ENCODE measurements at regions not wholly inside any gene's neighbourhood (a gene's known extent, or its start where the extent isn't known, plus 50 kb on each side); places are given as distances from the start of the nearest gene placed in this dataset.

- no peak overlapping the region for H3K4me3 ChIP-seq (ENCODE audit: low read length)
- no peaks in the 10 kb centered on the region for H3K9me3 ChIP-seq (ENCODE audit: low read length)
- no peak overlapping the region for H3K27ac ChIP-seq (ENCODE audit: low read length)
- no peaks in the 10 kb centered on the region for H3K79me2 ChIP-seq (ENCODE audit: low read length)
- no peaks in the 10 kb centered on the region for H3K9me2 ChIP-seq (replicated peaks; ENCODE audit: insufficient read depth, low read length)
- no peak overlapping the region for H3K4me2 ChIP-seq (ENCODE audit: low read depth, low read length, poor library complexity, severe bottlenecking)
- no peaks in the 10 kb centered on the region for H3K4me1 ChIP-seq (ENCODE audit: low read length)
- no peaks in the 10 kb centered on the region for H3K27me3 ChIP-seq (ENCODE audit: low read length)
- H4K20me1 ChIP-seq (ENCODE audit: insufficient read depth, low read depth, low read length) = no peaks in the 10 kb centered on the region
- no peak for DNase-seq
- H3K9ac ChIP-seq (ENCODE audit: low read length) = no peak overlapping the region
- no peak overlapping the region for H2AFZ ChIP-seq (ENCODE audit: low read length)
- H3K36me3 ChIP-seq (ENCODE audit: insufficient read depth, low read length) = no peaks in the 10 kb centered on the region
Measured at GRCh38 chr20:57030611-57031600, 235.5 kb downstream of the BMP7 start.

- no peak overlapping the region for H2AFZ ChIP-seq (ENCODE audit: low read length)
- no peak overlapping the region for H3K4me2 ChIP-seq (ENCODE audit: low read depth, low read length, poor library complexity, severe bottlenecking)
- no peaks in the 10 kb centered on the region for H3K9me3 ChIP-seq (ENCODE audit: low read length)
- H3K4me1 ChIP-seq (ENCODE audit: low read length) = no peaks in the 10 kb centered on the region
- DNase-seq = no peak
- H3K9ac ChIP-seq (ENCODE audit: low read length) = no peak overlapping the region
- no peaks in the 10 kb centered on the region for H3K27me3 ChIP-seq (ENCODE audit: low read length)
- H3K27ac ChIP-seq (ENCODE audit: low read length) = no peak overlapping the region
- H3K36me3 ChIP-seq (ENCODE audit: insufficient read depth, low read length) = no peaks in the 10 kb centered on the region
- no peaks in the 10 kb centered on the region for H4K20me1 ChIP-seq (ENCODE audit: insufficient read depth, low read depth, low read length)
- H3K9me2 ChIP-seq (replicated peaks; ENCODE audit: insufficient read depth, low read length) = no peaks in the 10 kb centered on the region
- H3K79me2 ChIP-seq (ENCODE audit: low read length) = no peaks in the 10 kb centered on the region
- H3K4me3 ChIP-seq (ENCODE audit: low read length) = no peak overlapping the region
Measured at GRCh38 chr20:57031867-57032355, 234.5 kb downstream of the BMP7 start.

DNA sequence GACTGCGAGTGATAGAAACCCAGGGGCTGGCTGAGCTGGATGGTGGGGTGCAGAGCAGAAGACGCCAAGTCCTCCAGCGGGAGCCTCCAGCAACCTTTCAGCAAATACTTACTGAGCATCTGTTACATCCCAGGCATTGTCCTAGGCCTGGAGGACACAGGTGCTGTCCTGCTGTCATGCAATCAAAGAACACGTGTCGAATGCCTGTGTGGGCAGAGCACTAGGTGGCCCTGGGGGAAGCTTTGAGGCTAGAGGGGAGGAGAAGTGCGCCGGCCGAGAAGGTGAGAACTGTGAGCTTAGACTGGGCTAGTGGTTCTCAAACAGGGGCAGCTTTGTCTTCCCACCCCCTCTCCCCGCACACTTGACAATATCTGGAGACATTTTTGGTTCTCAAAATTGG lies 233.6 kb downstream of the BMP7 start:
- no peaks in the 10 kb centered on the region for H3K36me3 ChIP-seq (ENCODE audit: insufficient read depth, low read length)
- no peaks in the 10 kb centered on the region for H3K9me2 ChIP-seq (replicated peaks; ENCODE audit: insufficient read depth, low read length)
- DNase-seq = no peak
- H3K27me3 ChIP-seq (ENCODE audit: low read length) = no peaks in the 10 kb centered on the region
- no peak overlapping the region for H3K27ac ChIP-seq (ENCODE audit: low read length)
- H3K9ac ChIP-seq (ENCODE audit: low read length) = no peak overlapping the region
- H3K4me3 ChIP-seq (ENCODE audit: low read length) = no peak overlapping the region
- H3K4me2 ChIP-seq (ENCODE audit: low read depth, low read length, poor library complexity, severe bottlenecking) = no peak overlapping the region
- no peaks in the 10 kb centered on the region for H3K9me3 ChIP-seq (ENCODE audit: low read length)
- H3K79me2 ChIP-seq (ENCODE audit: low read length) = no peaks in the 10 kb centered on the region
- no peaks in the 10 kb centered on the region for H3K4me1 ChIP-seq (ENCODE audit: low read length)
- H4K20me1 ChIP-seq (ENCODE audit: insufficient read depth, low read depth, low read length) = no peaks in the 10 kb centered on the region
- no peak overlapping the region for H2AFZ ChIP-seq (ENCODE audit: low read length)

DNA sequence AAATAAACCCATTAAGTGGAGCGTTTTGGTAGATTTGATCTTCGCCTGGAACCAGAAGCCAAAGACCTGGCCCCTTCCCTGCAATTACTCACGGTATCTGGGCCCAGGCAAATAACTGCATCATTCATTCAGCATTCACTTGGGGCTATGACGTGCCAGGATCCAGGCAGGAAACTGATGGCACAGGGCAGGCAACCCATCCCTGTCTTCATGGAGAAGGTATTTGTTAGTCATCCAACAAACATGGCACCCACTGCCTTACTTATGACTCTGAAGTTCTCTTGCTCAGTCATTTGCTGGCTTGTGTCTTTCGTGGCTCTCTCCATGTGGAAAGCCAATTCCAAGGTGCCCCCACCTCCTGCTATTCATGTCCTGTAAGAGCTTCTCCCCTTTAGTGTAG lies 232.4 kb downstream of the BMP7 start:
- DNase-seq = no peak
- Histone ChIP-seq H2AFZ (ENCODE audit: low read length) (no peak overlapping the region), H3K27me3 (ENCODE audit: low read length) (no peaks in the 10 kb centered on the region)

GRCh38 chr20:57037689-57038088 lies 228.8 kb downstream of the BMP7 start:
- H3K79me2 ChIP-seq (ENCODE audit: low read length) = no peaks in the 10 kb centered on the region
- 0 out of 2 replicates have a peak, but pooled peaks cover 4% of the 10 kb centered on the region for H3K27me3 ChIP-seq (ENCODE audit: low read length)
- no peaks in the 10 kb centered on the region for H3K9me3 ChIP-seq (ENCODE audit: low read length)
- no peaks in the 10 kb centered on the region for H3K36me3 ChIP-seq (ENCODE audit: insufficient read depth, low read length)
- no peak overlapping the region for H2AFZ ChIP-seq (ENCODE audit: low read length)
- no peak overlapping the region for H3K27ac ChIP-seq (ENCODE audit: low read length)
- no peak overlapping the region for H3K4me3 ChIP-seq (ENCODE audit: low read length)
- no peaks in the 10 kb centered on the region for H3K9me2 ChIP-seq (replicated peaks; ENCODE audit: insufficient read depth, low read length)
- no peak overlapping the region for H3K9ac ChIP-seq (ENCODE audit: low read length)
- no peak for DNase-seq
- H4K20me1 ChIP-seq (ENCODE audit: insufficient read depth, low read depth, low read length) = no peaks in the 10 kb centered on the region
- H3K4me2 ChIP-seq (ENCODE audit: low read depth, low read length, poor library complexity, severe bottlenecking) = no peak overlapping the region
- no peaks in the 10 kb centered on the region for H3K4me1 ChIP-seq (ENCODE audit: low read length)

More for the DNA sequence above, 232.4 kb downstream of the BMP7 start:
- H3K4me3 ChIP-seq (ENCODE audit: low read length) = no peak overlapping the region
- H3K9me2 ChIP-seq (replicated peaks; ENCODE audit: insufficient read depth, low read length) = no peaks in the 10 kb centered on the region
- no peaks in the 10 kb centered on the region for H4K20me1 ChIP-seq (ENCODE audit: insufficient read depth, low read depth, low read length)
- H3K79me2 ChIP-seq (ENCODE audit: low read length) = no peaks in the 10 kb centered on the region
- no peak overlapping the region for H3K27ac ChIP-seq (ENCODE audit: low read length)
- H3K36me3 ChIP-seq (ENCODE audit: insufficient read depth, low read length) = no peaks in the 10 kb centered on the region
- H3K4me2 ChIP-seq (ENCODE audit: low read depth, low read length, poor library complexity, severe bottlenecking) = no peak overlapping the region
- no peaks in the 10 kb centered on the region for H3K9me3 ChIP-seq (ENCODE audit: low read length)
- no peak overlapping the region for H3K9ac ChIP-seq (ENCODE audit: low read length)
- no peaks in the 10 kb centered on the region for H3K4me1 ChIP-seq (ENCODE audit: low read length)

DNA sequence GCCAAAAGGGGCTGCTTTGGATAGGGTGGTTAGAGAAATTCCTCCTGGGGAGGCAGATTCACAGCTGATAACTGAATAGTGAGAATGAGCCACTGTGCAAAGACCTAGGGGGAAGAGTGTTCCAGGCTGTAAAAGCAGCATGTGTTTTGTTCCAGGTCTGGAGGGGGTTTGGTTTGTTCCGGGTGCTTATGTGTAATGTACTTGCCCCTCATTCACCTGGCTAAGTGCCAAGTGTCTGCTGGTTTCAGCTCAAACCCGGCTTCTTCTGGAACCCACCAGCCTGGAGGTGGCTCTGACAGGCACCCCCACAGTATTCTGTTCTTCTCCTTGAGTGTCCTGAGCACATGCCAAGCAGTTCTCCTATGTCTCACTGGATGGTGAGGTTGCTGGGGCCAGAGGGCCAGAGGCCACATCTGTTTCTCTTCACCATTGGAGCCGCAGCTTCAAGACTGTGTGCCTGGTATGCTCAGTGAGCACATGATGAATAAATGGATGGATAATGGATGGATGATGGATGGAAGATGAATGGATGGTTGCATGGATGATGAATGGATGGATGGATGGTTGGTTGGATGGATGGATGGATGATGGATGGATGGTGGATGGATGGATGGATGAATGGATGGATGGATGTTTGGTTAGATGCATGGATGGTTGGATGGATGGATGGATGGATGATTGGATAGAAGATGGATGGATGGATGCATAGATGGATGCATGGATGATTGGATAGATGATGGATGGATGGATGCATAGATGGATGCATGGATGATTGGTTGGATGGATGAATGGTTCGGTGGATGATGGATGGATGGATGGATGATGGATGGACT lies 227.6 kb downstream of the BMP7 start:
- Histone ChIP-seq H4K20me1 (ENCODE audit: insufficient read depth, low read depth, low read length) (no peaks in the 10 kb centered on the region), H3K36me3 (ENCODE audit: insufficient read depth, low read length) (no peaks in the 10 kb centered on the region), H3K9me3 (ENCODE audit: low read length) (no peaks in the 10 kb centered on the region), H3K9me2 (replicated peaks; ENCODE audit: insufficient read depth, low read length) (no peaks in the 10 kb centered on the region), H3K79me2 (ENCODE audit: low read length) (no peaks in the 10 kb centered on the region), H3K27ac (ENCODE audit: low read length) (no peak overlapping the region), H3K4me3 (ENCODE audit: low read length) (no peak overlapping the region), H3K4me2 (ENCODE audit: low read depth, low read length, poor library complexity, severe bottlenecking) (no peak overlapping the region), H3K9ac (ENCODE audit: low read length) (no peak overlapping the region), H3K4me1 (ENCODE audit: low read length) (peaks cover 6% of the 10 kb centered on the region; the same call in 1 of the 2 replicates), H3K27me3 (ENCODE audit: low read length) (0 out of 2 replicates have a peak, but pooled peaks cover 4% of the 10 kb centered on the region), H2AFZ (ENCODE audit: low read length) (no peak overlapping the region)
- no peak for DNase-seq

DNA sequence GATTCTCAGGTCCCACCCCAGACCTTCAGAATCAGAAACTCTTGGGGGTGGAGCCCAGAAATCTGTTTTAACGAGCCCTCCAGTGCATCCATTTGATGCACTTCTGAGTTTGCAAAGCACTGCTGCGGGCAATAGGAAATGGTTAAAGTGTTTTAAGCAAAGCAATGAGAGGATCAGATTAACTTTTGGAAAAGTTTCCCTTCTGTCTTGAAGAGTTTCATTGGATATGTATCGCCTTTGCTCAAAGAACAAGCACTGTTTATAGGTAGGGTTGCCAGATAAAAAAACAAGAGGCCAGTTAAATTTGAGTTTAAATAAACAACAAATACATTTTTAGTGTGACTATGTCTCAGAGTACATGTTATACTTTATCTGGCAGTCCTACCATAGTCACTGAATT lies 226.0 kb downstream of the BMP7 start:
- no peaks in the 10 kb centered on the region for H3K9me2 ChIP-seq (replicated peaks; ENCODE audit: insufficient read depth, low read length)
- peaks cover 6% of the 10 kb centered on the region; the same call in 1 of the 2 replicates for H3K4me1 ChIP-seq (ENCODE audit: low read length)
- H3K4me2 ChIP-seq (ENCODE audit: low read depth, low read length, poor library complexity, severe bottlenecking) = no peak overlapping the region
- H3K27ac ChIP-seq (ENCODE audit: low read length) = no peak overlapping the region
- no peaks in the 10 kb centered on the region for H3K36me3 ChIP-seq (ENCODE audit: insufficient read depth, low read length)
- H2AFZ ChIP-seq (ENCODE audit: low read length) = no peak overlapping the region
- no peak for DNase-seq
- H3K4me3 ChIP-seq (ENCODE audit: low read length) = no peak overlapping the region
- no peaks in the 10 kb centered on the region for H3K9me3 ChIP-seq (ENCODE audit: low read length)
- no peaks in the 10 kb centered on the region for H4K20me1 ChIP-seq (ENCODE audit: insufficient read depth, low read depth, low read length)
- H3K79me2 ChIP-seq (ENCODE audit: low read length) = no peaks in the 10 kb centered on the region
- 0 out of 2 replicates have a peak, but pooled peaks cover 4% of the 10 kb centered on the region for H3K27me3 ChIP-seq (ENCODE audit: low read length)
- H3K9ac ChIP-seq (ENCODE audit: low read length) = no peak overlapping the region

DNA sequence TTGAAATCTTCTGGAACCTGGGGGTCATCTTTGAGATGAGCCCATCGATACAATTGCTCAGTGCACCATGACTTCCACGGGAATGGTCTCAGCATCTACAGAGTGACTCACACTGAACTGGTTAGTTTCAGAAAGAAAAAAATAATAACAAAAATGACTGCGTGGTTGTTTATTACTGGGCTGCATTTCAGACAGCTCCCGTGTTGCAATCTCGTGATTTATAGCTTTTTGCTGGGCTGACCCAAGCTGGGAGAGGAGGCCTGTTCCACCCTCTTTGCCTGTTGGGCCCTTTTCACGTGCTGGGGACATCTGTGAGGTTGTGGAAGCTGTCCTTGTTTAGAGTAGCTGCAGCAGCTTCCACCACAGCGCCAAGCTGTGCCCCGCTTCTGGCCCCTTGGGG lies 225.5 kb downstream of the BMP7 start:
- H3K79me2 ChIP-seq (ENCODE audit: low read length) = no peaks in the 10 kb centered on the region
- no peaks in the 10 kb centered on the region for H3K9me2 ChIP-seq (replicated peaks; ENCODE audit: insufficient read depth, low read length)
- no peak overlapping the region for H2AFZ ChIP-seq (ENCODE audit: low read length)
- H4K20me1 ChIP-seq (ENCODE audit: insufficient read depth, low read depth, low read length) = no peaks in the 10 kb centered on the region
- DNase-seq = no peak
- H3K36me3 ChIP-seq (ENCODE audit: insufficient read depth, low read length) = no peaks in the 10 kb centered on the region
- no peak overlapping the region for H3K4me2 ChIP-seq (ENCODE audit: low read depth, low read length, poor library complexity, severe bottlenecking)
- no peak overlapping the region for H3K9ac ChIP-seq (ENCODE audit: low read length)
- no peak overlapping the region for H3K4me3 ChIP-seq (ENCODE audit: low read length)
- H3K4me1 ChIP-seq (ENCODE audit: low read length) = peaks cover 6% of the 10 kb centered on the region; the same call in 1 of the 2 replicates
- H3K27me3 ChIP-seq (ENCODE audit: low read length) = 0 out of 2 replicates have a peak, but pooled peaks cover 4% of the 10 kb centered on the region
- H3K27ac ChIP-seq (ENCODE audit: low read length) = no peak overlapping the region
- no peaks in the 10 kb centered on the region for H3K9me3 ChIP-seq (ENCODE audit: low read length)

Data from Karpas-422 (cell line).